HG03558 (cell line): ENCODE measurements at regions not wholly inside any gene's neighbourhood (a gene's known extent, or its start where the extent isn't known, plus 50 kb on each side); places are given as distances from the start of the nearest gene placed in this dataset.
A peak's percentile ranks its signal among the peaks of the same experiment; 100 is the strongest.
"Not testable (repeated sequence)": the region's sequence is repeated elsewhere in the genome, so short reads cannot be mapped to it uniquely, and the experiment has no call there.

Experiments used
- ATAC-seq: cut with Tn5 transposase; IDR thresholded peaks from one replicate; pipeline ENCODE4 v1.9.1; 2021; ENCODE audit warnings: moderate number of reproducible peaks; ENCODE audit not compliant: unreplicated experiment; ENCODE audit errors: extremely low read depth

- no peak for ATAC-seq
Measured at GRCh38 chr5:96180684-96181435, 219.2 kb upstream of the ELL2 start.

- ATAC-seq, result peak; percentile 77
Measured at GRCh38 chr5:96177303-96177869, 215.7 kb upstream of the ELL2 start.

- no peak for ATAC-seq
Measured at GRCh38 chr5:96176022-96176421, 214.4 kb upstream of the ELL2 start.

- no peak for ATAC-seq
Measured at GRCh38 chr5:96175090-96175489, 213.4 kb upstream of the ELL2 start.

- no peak for ATAC-seq
Measured at GRCh38 chr5:96173366-96173765, 211.7 kb upstream of the ELL2 start.

- ATAC-seq, result no peak
Measured at GRCh38 chr5:96172436-96172835, 210.8 kb upstream of the ELL2 start.

GRCh38 chr5:96171973-96172372 lies 210.3 kb upstream of the ELL2 start:
- not testable (repeated sequence) for ATAC-seq

- not testable (repeated sequence) for ATAC-seq
Measured at GRCh38 chr5:96170481-96171125, 209.0 kb upstream of the ELL2 start.

- not testable (repeated sequence) for ATAC-seq
Measured at GRCh38 chr5:96168833-96169232, 207.2 kb upstream of the ELL2 start.

GRCh38 chr5:96159043-96159442 lies 197.4 kb upstream of the ELL2 start:
- no peak for ATAC-seq

- ATAC-seq, result no peak
Measured at GRCh38 chr5:96157841-96158291, 196.2 kb upstream of the ELL2 start.

GRCh38 chr5:96157077-96157780 lies 195.6 kb upstream of the ELL2 start:
- ATAC-seq, result no peak

GRCh38 chr5:96155147-96155546 lies 193.5 kb upstream of the ELL2 start:
- ATAC-seq, result no peak

- ATAC-seq, result no peak
Measured at GRCh38 chr5:96151891-96152290, 190.2 kb upstream of the ELL2 start.

- ATAC-seq, result no peak
Measured at GRCh38 chr5:96150007-96150406, 188.4 kb upstream of the ELL2 start.

GRCh38 chr5:96149546-96149945 lies 187.9 kb upstream of the ELL2 start:
- ATAC-seq, result no peak

GRCh38 chr5:96149021-96149420 lies 187.4 kb upstream of the ELL2 start:
- no peak for ATAC-seq

GRCh38 chr5:96148376-96148775 lies 186.7 kb upstream of the ELL2 start:
- ATAC-seq, result no peak

- no peak for ATAC-seq
Measured at GRCh38 chr5:96147866-96148265, 186.2 kb upstream of the ELL2 start.

GRCh38 chr5:96146675-96147074 lies 185.0 kb upstream of the ELL2 start:
- peak; percentile 90 for ATAC-seq

- ATAC-seq, result no peak
Measured at GRCh38 chr5:96144289-96144688, 182.6 kb upstream of the ELL2 start.
